ENCODE measurements at regions not wholly inside any gene's neighbourhood (a gene's known extent, or its start where the extent isn't known, plus 50 kb on each side); places are given as distances from the start of the nearest gene placed in this dataset.

DNA sequence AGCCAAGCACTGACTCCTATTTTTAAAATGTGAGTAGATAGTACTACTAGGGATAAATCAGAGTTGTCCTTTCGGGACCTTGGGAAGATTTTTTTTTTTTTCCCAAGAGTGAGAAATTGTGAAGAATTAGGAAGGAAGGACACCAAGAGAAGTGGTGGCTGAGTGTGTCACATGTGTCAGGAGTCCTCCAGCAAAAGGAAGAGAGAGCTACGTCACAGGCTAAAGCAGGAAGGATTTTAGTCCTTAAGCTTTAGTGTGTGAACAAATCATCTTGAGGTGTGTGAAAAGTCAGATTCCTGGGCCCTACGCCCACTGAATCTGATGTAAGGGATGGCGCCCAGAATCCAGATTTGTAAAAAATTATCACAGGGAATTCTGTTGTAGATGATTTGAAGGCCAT is 172.7 kb downstream of the SERPINI1 start:
- TF ChIP-seq, protein P1, sequence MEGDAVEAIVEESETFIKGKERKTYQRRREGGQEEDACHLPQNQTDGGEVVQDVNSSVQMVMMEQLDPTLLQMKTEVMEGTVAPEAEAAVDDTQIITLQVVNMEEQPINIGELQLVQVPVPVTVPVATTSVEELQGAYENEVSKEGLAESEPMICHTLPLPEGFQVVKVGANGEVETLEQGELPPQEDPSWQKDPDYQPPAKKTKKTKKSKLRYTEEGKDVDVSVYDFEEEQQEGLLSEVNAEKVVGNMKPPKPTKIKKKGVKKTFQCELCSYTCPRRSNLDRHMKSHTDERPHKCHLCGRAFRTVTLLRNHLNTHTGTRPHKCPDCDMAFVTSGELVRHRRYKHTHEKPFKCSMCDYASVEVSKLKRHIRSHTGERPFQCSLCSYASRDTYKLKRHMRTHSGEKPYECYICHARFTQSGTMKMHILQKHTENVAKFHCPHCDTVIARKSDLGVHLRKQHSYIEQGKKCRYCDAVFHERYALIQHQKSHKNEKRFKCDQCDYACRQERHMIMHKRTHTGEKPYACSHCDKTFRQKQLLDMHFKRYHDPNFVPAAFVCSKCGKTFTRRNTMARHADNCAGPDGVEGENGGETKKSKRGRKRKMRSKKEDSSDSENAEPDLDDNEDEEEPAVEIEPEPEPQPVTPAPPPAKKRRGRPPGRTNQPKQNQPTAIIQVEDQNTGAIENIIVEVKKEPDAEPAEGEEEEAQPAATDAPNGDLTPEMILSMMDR (IDR thresholded peaks at IDR 0.05; ENCODE audit: insufficient read depth, low read length, missing control alignments), result no peak
- no peak for DNase-seq (ENCODE audit: low read depth, low spot score)
- H3K4me3 ChIP-seq (ENCODE audit: low read depth, low read length), result no peak overlapping the region
- ChIA-PET POLR2A (no interaction called here), CTCF (no interaction called here)

DNA sequence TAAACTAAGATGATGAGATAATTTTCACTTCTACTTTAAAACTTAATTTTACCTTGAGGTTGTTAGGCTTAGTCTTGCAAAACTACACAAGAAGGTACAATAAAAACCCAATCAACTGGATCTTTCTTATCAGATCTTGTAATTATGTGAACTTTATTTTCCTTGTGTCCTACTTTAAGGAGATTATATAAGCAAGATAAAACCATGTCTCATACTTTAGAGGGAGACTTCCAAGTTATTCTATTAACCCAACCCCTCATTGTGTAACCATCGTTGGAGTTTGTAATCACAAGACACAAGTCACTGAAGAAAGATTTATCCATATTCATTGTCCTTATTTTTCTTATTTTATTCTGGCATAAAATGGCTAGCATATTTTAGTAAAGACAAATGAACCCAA is 165.6 kb downstream of the SERPINI1 start:
- CTCF ChIA-PET, result no interaction called here
- no peak overlapping the region for H3K4me3 ChIP-seq (ENCODE audit: low read depth, low read length)
- no peak for DNase-seq (ENCODE audit: low read depth, low spot score)
- TF ChIP-seq, protein P1 (IDR thresholded peaks at IDR 0.05; ENCODE audit: insufficient read depth, low read length, missing control alignments), result no peak
- POLR2A ChIA-PET, result no interaction called here

GRCh38 chr3:167899093-167899492 is 163.6 kb downstream of the SERPINI1 start:
- no peak for DNase-seq (ENCODE audit: low read depth, low spot score)
- TF ChIP-seq, protein P1 (IDR thresholded peaks at IDR 0.05; ENCODE audit: insufficient read depth, low read length, missing control alignments), result no peak
- ChIA-PET POLR2A (no interaction called here), CTCF (no interaction called here)
- no peak overlapping the region for H3K4me3 ChIP-seq (ENCODE audit: low read depth, low read length)

- no peak for DNase-seq (ENCODE audit: low read depth, low spot score)
- H3K4me3 ChIP-seq (ENCODE audit: low read depth, low read length), result no peak overlapping the region
- POLR2A ChIA-PET, result no interaction called here
- TF ChIP-seq, protein P1 (IDR thresholded peaks at IDR 0.05; ENCODE audit: insufficient read depth, low read length, missing control alignments), result no peak
- CTCF ChIA-PET, result no interaction called here
Observed at GRCh38 chr3:167898091-167898490, 162.6 kb downstream of the SERPINI1 start.

GRCh38 chr3:167895684-167896083 is 160.2 kb downstream of the SERPINI1 start:
- TF ChIP-seq, protein P1 (IDR thresholded peaks at IDR 0.05; ENCODE audit: insufficient read depth, low read length, missing control alignments), result no peak
- no peak for DNase-seq (ENCODE audit: low read depth, low spot score)
- H3K4me3 ChIP-seq (ENCODE audit: low read depth, low read length), result no peak overlapping the region
- ChIA-PET POLR2A (no interaction called here), CTCF (interaction anchor here (1.1 kb wide), 1 partner anchor 9 kb away, joined by 4 read pairs; no protein-coding TSS in a partner anchor)

DNA sequence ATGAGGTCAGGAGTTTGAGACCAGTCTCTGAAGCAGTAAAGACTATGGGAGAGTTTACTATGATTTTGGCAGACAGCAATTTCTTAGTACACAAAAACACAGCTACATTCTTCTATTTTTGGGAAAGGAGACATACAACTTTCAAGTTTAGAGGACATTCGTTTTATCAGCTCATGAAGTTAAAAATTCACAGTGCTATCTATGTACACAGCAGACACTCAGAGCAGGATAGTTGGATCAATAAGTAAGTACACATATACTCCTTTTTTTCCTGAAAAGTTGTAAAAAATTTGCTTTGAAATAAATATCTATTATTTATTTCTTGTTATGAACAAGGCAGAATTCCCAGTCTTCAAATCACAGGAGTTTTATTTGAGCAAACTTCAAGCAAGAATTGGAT is 159.7 kb downstream of the SERPINI1 start:
- TF ChIP-seq, protein P1 (IDR thresholded peaks at IDR 0.05; ENCODE audit: insufficient read depth, low read length, missing control alignments), result no peak
- ChIA-PET CTCF (no interaction called here), POLR2A (no interaction called here)
- no peak overlapping the region for H3K4me3 ChIP-seq (ENCODE audit: low read depth, low read length)
- DNase-seq (ENCODE audit: low read depth, low spot score), result no peak

Measured in AG04449 (cell line).